ENCODE measurements at regions not wholly inside any gene's neighbourhood (a gene's known extent, or its start where the extent isn't known, plus 50 kb on each side); places are given as distances from the start of the nearest gene placed in this dataset.
"Not testable (repeated sequence)": the region's sequence is repeated elsewhere in the genome, so short reads cannot be mapped to it uniquely, and the experiment has no call there.

DNA sequence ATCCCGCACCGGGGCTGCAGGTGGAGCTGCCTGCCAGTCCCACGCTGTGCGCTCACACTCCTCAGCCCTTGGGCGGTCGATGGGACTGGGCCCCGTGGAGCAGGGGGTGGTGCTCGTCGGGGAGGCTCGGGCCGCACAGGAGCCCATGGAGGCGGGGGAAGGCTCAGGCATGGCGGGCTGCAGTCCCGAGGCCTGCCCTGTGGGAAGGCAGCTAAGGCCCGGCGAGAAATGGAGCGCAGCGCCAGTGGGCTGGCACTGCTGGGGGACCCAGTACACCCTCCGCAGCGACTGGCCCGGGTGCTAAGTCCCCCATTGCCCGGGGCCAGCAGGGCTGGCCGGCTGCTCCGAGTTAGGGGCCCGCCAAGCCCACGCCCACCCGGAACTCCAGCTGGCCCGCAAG is 105.0 kb upstream of the ZNF516 start:
- TF ChIP-seq TEAD4 (IDR thresholded peaks at IDR 0.05; ENCODE audit: borderline replicate concordance, insufficient read depth); RCOR1 (IDR thresholded peaks at IDR 0.05; ENCODE audit: low read length); POLR2AphosphoS5 (IDR thresholded peaks at IDR 0.05; ENCODE audit: low read depth, low read length); RFX5 (IDR thresholded peaks at IDR 0.05; ENCODE audit: low read length); CTCF (IDR thresholded peaks at IDR 0.05); EP300 (IDR thresholded peaks at IDR 0.05; ENCODE audit: borderline replicate concordance in 1 of 2, low read depth in 1 of 2, low read length in 1 of 2); GABPA (IDR thresholded peaks at IDR 0.05; ENCODE audit: low read depth); SMC3 (IDR thresholded peaks at IDR 0.05; ENCODE audit: low read depth, low read length); TAF1 (IDR thresholded peaks at IDR 0.05; ENCODE audit: borderline replicate concordance, low read depth, low read length); EZH2phosphoT487 (IDR thresholded peaks at IDR 0.05; ENCODE audit: borderline replicate concordance, low read depth): not testable (repeated sequence)
- TF ChIP-seq, protein P1, sequence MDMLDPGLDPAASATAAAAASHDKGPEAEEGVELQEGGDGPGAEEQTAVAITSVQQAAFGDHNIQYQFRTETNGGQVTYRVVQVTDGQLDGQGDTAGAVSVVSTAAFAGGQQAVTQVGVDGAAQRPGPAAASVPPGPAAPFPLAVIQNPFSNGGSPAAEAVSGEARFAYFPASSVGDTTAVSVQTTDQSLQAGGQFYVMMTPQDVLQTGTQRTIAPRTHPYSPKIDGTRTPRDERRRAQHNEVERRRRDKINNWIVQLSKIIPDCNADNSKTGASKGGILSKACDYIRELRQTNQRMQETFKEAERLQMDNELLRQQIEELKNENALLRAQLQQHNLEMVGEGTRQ (IDR thresholded peaks at IDR 0.05; ENCODE audit: borderline replicate concordance, low read depth, low read length), result not testable (repeated sequence)
- TF ChIP-seq, protein P2, sequence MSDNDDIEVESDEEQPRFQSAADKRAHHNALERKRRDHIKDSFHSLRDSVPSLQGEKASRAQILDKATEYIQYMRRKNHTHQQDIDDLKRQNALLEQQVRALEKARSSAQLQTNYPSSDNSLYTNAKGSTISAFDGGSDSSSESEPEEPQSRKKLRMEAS (IDR thresholded peaks at IDR 0.05; ENCODE audit: low read depth), result not testable (repeated sequence)
- TF ChIP-seq, protein P3, sequence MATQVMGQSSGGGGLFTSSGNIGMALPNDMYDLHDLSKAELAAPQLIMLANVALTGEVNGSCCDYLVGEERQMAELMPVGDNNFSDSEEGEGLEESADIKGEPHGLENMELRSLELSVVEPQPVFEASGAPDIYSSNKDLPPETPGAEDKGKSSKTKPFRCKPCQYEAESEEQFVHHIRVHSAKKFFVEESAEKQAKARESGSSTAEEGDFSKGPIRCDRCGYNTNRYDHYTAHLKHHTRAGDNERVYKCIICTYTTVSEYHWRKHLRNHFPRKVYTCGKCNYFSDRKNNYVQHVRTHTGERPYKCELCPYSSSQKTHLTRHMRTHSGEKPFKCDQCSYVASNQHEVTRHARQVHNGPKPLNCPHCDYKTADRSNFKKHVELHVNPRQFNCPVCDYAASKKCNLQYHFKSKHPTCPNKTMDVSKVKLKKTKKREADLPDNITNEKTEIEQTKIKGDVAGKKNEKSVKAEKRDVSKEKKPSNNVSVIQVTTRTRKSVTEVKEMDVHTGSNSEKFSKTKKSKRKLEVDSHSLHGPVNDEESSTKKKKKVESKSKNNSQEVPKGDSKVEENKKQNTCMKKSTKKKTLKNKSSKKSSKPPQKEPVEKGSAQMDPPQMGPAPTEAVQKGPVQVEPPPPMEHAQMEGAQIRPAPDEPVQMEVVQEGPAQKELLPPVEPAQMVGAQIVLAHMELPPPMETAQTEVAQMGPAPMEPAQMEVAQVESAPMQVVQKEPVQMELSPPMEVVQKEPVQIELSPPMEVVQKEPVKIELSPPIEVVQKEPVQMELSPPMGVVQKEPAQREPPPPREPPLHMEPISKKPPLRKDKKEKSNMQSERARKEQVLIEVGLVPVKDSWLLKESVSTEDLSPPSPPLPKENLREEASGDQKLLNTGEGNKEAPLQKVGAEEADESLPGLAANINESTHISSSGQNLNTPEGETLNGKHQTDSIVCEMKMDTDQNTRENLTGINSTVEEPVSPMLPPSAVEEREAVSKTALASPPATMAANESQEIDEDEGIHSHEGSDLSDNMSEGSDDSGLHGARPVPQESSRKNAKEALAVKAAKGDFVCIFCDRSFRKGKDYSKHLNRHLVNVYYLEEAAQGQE (IDR thresholded peaks at IDR 0.05; ENCODE audit: low read depth, low read length), result not testable (repeated sequence)

Data from SK-N-SH (cell line).